M059J (cell line): ENCODE measurements at regions not wholly inside any gene's neighbourhood (a gene's known extent, or its start where the extent isn't known, plus 50 kb on each side); places are given as distances from the start of the nearest gene placed in this dataset.
"Not testable (repeated sequence)": the region's sequence is repeated elsewhere in the genome, so short reads cannot be mapped to it uniquely, and the experiment has no call there.

Experiments
- DNase-seq: peaks from one replicate; pipeline ENCODE4 v3.0.0-alpha.2; 2012; ENCODE audit warnings: low read depth

- DNase-seq = no peak
Observed at GRCh38 chr21:20108016-20108415, 890.2 kb upstream of the NCAM2 start.

DNA sequence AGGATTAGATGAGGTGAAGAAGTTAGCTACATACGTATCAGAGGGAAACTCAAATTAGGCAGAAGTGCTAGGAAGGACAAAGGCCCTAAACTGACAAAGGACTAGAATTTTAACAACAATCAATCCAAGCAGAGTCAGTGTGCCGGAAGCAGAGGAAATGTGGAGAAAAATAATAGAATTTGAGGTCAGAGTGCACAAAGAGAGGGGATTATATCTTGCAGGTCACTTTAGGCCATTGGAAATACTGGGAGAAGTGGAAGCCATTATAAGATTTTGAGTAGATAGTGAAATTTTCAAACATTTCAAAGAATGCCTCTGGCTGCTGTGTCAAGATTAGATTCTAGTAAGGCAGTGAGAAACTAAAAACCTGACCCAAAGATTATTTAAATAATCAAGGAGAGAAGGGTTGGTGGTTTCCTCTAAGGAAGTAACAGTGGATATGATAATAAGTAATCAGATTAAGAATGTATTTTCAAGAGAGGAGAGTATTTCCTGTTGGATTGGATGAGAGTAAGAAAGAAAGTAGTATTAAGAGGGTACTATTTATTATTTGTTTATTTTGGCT lies 889.2 kb upstream of the NCAM2 start:
- DNase-seq = no peak

DNA sequence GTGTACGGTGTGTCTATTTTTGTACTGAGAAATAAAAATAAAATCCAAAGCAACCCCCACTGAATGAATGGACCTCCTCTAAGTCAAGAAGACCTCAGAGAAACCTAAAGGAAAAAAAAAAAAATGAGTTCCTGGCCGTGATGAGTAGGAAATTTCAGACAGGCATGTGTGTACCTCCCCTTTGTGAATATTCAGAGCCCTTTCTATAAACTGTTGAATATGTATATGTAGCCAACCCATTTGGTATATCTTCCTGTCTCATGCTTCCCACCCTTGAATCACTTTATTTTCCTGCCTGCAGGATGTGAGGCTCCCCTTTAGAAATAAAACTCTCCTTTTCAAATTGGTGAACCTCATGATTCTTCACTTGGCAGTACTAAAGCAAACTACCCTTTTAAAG lies 887.8 kb upstream of the NCAM2 start:
- no peak for DNase-seq

- no peak for DNase-seq
Observed at GRCh38 chr21:20151741-20152140, 846.5 kb upstream of the NCAM2 start.

DNA sequence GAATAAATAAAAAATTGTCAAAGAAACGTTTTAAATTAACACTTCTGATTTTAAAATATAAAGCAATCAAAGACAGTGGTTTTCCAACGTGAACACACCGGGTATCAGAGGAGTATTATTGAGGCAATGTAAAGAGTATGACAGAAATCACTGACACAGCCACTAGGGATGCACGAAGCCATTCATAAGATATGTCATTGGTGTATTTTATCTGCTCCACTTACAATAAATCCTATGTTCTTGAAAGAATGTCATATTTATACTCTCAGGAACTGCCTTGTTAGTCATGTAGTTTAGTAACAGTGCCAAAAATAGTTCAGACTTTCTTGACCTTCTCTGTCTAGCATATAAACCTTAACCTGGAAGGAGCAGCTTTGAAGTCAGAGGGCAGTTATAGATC lies 835.0 kb upstream of the NCAM2 start:
- no peak for DNase-seq

GRCh38 chr21:20167059-20167458 lies 831.1 kb upstream of the NCAM2 start:
- no peak for DNase-seq

GRCh38 chr21:20169812-20170576 lies 828.2 kb upstream of the NCAM2 start:
- no peak for DNase-seq

GRCh38 chr21:20186186-20186585 lies 812.0 kb upstream of the NCAM2 start:
- no peak for DNase-seq

- DNase-seq = no peak
Observed at GRCh38 chr21:20187028-20187427, 811.2 kb upstream of the NCAM2 start.

DNA sequence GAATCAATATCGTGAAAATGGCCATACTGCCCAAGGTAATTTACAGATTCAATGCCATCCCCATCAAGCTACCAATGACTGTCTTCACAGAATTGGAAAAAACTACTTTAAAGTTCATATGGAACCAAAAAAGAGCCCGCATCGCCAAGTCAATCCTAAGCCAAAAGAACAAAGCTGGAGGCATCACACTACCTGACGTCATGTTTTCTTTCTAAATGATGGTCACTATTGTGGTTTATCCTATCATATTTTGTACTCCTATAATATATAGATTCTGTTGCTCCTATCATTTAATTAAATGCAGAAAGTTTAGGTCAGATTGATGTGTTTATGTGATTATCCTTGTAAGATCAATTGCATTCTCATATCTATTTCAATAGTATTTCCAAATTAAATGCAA lies 796.9 kb upstream of the NCAM2 start:
- not testable (repeated sequence) for DNase-seq

DNA sequence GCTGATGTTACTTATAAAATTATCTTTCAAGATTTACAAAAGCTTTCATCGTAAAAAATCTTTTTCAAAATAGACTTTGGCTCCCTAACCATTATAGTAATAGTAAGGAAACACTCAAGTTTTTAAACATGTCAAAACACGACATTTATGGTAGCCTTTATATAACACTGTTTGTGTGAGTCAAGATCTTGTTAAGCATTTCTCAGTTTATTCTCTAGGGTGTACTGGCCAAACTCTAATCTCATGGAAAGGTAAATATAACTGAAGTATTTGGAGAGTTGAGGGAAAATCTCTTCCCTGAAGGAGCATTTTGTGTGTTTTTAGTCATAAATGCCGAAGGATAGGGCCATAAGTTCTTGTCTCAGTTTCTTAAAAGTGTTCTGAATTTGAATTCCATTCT lies 790.9 kb upstream of the NCAM2 start:
- DNase-seq = no peak

DNA sequence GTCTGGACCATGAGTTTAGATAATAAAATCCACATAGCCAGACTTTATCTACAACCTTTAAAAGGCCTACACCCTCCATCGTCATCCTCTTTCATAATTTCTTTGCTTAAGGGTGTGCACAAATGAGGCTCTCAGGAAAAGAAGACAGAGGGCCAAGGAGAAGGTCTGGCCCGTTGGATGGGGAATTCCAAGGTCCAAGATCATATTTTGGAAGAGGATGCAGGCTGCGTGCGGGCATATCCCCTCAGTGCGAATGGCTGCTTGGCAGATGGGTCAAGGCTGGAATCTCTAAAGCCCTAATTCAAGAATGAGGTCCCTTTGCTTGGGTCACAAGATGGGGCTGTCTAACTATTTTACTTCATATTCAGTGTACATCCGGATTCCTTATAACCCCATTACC lies 782.2 kb upstream of the NCAM2 start:
- no peak for DNase-seq

- no peak for DNase-seq
Observed at GRCh38 chr21:20220586-20220985, 777.6 kb upstream of the NCAM2 start.

- DNase-seq = not testable (repeated sequence)
Observed at GRCh38 chr21:20221981-20222380, 776.2 kb upstream of the NCAM2 start.

- not testable (repeated sequence) for DNase-seq
Observed at GRCh38 chr21:20236649-20237048, 761.6 kb upstream of the NCAM2 start.

DNA sequence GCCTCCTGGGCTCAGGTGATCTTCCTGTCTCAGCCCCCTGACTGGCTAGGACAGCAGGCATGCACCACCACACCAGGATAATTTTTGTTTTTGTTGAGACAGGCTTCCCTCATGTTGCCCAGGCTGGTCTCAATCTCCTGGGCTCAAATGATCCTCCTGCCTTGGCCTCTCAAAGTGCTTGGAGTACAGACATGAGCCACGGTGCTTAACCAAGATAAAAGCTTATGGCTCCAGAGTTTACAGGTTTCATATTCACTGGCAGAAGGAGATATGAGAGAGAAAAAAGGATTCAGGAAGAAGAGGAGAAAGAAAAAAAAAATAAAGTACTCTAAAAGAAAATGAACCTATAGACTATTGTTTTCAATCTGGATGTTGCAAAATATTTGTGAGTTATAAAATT lies 748.8 kb upstream of the NCAM2 start:
- DNase-seq = no peak

GRCh38 chr21:20250337-20250736 lies 747.9 kb upstream of the NCAM2 start:
- DNase-seq = no peak

DNA sequence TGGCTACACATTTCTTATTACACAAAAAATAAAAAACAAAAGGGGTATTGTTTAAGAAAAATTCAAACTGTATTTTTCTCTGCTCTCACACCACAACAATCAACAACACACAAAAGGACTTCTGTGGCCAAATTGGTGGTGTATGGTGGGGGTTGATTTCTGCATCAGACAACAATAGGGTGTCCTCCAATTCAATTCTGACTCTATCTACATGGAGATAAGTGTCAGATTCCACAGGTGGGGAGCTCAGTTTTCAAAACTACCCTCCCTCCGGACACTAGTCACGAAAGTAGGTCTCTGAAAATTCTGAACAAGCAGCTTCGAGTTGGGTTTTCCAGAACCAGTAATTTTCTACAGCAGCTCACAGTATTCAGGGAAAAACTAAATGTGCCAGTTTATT lies 744.9 kb upstream of the NCAM2 start:
- no peak for DNase-seq

DNA sequence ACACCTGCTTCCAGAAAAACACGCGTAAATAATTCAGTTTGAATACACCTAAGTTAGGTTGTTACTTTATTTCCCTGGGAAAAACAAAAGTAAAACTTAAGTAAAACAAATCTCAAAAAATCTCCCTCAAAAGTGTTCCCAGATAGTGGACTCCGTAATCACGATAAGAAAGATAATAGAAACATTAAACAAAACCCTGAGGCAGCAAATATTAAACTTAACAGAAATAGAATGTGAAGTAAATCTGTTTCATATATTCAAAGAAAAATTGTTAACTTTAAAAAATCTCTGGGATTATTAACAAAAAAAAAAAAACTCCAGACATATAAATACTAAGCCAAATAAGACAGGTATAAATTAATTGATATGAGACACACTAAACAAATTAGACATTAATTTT lies 743.2 kb upstream of the NCAM2 start:
- DNase-seq = no peak

DNA sequence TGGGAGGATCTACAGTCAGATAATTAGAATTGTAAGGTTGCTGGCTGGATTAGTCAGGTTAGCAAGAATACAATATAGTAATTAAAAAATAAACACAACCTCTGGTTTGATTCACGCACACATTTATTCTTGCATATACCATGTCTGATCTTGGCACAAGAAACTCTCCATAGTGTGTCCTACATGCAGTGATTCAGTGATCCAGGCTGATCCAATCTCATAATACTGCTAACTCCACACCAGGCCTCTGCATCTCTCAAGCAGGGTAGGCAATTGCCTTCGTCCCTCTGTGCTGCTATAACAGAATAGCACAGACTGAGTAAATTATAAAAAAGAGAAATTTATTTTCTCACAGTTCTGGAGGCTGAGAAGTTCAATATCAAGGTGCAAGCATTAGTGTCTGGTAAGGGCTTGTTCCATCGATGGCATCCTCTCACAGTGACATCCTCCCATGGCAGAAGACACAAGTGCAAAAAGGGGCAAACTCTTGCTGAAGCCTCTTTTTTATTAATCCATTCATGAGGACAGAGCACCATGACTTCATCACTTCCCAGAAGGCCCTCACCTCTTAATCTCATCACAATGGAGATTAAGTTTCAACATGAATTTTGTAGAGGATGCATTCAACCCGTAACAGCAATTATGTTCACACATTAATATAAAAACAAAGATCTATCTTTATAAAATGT lies 741.0 kb upstream of the NCAM2 start:
- DNase-seq = no peak

DNA sequence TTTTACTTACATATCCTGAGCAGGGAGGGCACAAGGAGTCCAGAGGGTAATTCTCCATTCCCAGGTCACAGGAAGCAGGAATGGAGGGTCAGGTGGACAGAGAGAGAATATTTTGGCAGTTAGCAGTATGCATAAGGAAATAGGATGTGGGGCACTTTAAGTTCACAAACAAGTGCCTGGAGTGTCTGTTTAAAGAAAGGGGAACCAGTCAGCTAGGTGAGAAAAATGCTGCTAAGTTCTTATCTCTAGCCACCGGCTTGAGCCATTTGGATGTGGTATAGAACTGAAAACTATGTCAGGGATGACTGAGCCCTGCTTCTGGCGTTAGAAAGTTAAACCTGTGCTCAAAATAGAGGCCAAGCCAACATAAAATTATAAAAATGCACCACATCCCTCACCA lies 739.7 kb upstream of the NCAM2 start:
- no peak for DNase-seq

DNA sequence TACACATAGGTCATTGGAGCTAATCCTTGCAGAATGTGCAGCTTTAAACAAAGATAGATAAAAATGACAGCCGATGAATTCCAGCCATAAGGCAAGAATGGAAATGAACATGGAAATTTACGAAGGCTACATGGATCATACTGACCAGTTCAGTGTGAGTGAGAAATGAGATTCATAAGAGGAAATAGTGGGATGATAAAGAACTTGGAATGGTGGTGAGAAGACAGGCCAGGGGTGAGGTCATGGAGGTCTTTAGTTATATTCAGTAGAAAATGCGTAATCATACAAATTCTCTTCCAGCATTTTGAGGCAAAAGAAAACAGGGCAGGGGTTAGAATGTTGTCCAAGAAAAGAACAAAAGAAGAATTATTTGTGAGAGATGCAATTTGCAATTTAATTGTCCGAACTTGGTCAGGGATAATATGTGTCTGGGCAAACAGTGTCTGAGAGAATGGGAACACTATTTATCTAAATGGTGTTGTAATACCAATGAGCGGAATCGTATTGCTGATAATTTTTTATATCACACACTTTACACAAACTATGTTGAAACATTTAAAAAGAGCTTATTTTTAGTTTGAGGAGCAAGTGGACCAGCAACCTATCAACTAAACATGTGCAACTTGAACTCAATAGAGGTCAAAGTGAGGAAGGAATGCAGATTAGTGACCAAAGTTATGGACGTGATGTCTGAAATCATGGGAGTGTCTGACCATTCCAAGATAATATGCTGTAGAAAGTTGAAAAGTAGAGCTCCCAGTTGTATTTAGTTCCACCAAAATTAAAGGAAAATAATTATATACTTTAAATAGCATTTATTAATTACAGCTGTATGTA lies 739.0 kb upstream of the NCAM2 start:
- DNase-seq = no peak
